ENCODE measurements at regions not wholly inside any gene's neighbourhood (a gene's known extent, or its start where the extent isn't known, plus 50 kb on each side); places are given as distances from the start of the nearest gene placed in this dataset.
"Not testable (repeated sequence)": the region's sequence is repeated elsewhere in the genome, so short reads cannot be mapped to it uniquely, and the experiment has no call there.

GRCh38 chr11:134941936-134942600, 530.0 kb upstream of the B3GAT1 start:
- DNase-seq = not testable (repeated sequence)

DNA sequence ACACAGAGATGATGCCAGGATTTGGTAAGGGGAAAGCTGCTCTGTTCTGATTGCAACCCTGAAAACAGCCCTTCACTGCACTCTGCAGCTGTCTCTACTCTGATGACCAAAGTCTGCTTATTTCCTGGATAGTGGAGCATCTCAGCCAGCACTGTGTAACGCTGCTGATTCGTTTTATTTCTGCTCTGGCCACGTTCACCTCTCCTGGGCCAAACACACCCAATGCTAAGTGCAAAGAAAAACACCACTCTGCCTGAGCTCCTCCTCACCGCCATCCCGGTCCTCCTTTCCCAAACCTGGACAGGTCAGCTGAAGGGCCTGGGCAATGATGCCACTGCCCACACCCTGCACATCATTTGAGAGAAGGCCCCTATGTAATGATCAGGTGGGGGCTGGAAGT, 529.3 kb upstream of the B3GAT1 start:
- DNase-seq = no peak

GRCh38 chr11:134940441-134941126, 528.5 kb upstream of the B3GAT1 start:
- DNase-seq = no peak

- DNase-seq = no peak
Observed at GRCh38 chr11:134939905-134940304, 527.9 kb upstream of the B3GAT1 start.

DNA sequence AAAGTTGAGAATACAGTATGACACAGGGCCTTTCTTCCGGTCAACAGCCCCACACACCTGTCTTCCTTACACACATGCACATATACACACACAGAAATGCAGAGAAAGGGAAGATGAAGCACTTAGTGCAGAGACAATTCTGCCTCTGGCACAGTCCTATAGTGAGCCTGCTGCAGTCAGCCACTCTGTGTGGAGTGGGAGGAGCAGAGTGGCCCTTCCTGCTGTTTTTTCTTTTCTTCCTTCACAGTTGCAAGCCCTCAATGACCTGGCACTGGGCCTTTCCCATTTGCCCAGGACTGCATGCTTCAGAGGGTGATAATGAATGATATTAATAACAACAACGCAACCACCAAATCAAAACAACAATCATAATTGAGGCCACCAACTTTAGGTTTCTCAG, 527.0 kb upstream of the B3GAT1 start:
- no peak for DNase-seq

DNA sequence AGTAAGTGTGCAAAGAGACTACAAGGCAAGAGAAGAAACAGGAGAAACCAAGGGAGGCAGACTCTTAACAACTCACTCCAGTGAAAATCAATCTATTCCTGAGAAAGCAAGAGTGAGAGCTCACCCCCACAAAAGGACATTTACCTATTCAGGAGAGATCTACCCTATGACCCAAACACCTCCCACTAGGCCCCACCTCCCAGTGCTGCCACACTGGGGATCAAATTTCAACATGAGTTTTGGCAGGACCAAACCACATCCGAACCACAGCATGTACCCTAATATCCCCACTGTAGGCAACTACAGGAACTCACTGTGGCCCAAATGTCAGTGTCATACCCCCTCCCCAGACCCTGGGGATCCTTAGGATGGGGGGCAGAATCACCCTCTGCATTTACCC, 526.2 kb upstream of the B3GAT1 start:
- no peak for DNase-seq

- not testable (repeated sequence) for DNase-seq
Observed at GRCh38 chr11:134937193-134937592, 525.2 kb upstream of the B3GAT1 start.

DNA sequence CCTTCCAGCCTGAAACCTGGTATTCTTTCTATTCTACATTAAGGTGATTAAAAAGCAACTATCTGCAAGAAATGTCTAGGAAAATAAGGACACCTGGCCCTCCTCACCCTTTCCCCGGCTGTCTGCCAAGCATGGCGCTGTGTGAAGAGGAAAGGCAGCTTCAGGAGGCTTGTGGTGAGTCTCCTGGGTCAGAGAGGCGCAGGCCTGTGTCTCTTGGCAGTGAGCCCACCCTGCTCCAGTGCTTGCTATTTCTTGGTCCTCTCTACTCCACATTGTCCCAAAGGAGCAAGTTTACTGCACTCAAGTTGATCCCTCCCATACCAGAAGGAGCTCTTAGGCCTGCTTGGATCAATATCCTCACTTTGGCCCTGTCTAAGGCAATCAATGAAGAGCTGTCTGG, 520.7 kb upstream of the B3GAT1 start:
- DNase-seq = no peak

DNA sequence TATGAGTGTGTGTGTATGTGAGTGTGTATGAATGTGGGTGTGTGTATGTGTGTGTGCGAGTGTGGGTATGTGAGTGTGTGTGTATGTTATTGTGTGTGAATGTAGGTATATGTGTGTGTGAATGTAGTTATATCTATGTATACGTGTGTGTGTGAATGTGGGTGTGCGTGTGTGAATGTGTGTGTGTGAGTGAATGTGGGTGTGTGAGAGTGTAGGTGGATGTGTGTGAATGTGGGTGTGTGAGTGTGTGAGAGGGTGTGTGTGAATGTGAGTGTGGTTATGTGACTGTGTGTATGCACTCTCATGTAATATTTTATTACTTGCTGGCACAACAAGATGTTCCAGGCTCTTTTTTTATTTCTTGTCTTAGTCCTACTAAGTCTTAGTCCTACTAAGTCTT, 513.4 kb upstream of the B3GAT1 start:
- DNase-seq = no peak

DNA sequence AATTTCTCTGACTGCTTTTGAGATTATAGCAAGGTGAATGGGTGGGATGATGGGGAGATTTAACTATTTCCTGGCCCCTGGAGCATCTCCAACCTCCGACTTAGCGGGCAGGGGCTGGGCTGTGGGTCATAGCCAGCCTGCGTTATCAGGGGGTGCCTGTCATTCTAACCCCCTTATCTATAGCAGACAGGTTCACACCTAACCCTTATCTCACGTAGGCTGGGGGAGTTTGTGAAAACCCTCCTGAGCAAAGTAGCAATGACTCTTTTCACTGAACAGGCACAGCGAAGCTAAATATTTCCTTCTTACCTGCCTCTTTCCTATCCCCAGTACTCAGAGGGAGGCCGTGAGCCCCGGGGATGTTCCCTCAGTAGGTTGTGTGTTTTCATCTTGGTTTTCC, 511.4 kb upstream of the B3GAT1 start:
- no peak for DNase-seq

- DNase-seq = no peak
Observed at GRCh38 chr11:134921938-134922337, 509.9 kb upstream of the B3GAT1 start.

DNA sequence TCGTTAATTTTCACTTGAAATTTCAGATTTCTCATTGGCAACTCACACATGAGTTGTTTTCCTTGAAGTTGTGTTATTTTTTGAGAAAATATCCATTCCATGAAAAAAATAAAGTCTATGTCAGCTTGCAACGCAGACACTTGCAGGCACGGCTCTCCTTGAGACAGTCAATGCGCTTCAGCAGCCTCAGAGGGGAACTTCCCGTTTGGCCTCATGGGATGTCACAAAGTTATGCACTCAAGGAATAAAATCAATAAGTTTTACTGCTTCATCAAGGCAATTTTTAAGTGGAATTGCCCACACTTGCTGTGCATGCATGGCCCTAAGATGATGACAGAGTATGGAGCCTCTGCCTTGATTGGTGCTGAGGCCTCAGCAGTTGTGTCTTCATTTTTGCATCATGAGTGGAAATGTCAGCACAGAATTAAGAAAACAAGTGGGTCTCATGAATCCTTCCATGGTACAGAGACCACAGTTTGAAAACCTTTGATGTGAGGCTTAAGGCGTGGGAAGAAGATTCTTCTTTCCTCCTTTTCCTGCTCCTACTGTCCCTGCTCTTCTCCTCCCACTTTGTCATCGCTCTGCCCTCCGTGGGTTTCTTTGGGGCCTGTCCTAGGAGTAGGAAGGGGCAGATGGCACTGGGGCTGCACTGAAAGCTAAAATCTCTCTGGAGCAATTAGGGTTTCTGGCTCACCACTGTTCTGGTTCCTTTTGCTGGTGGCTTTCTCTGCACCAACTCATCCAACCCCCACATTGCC, 509.0 kb upstream of the B3GAT1 start:
- DNase-seq = no peak

DNA sequence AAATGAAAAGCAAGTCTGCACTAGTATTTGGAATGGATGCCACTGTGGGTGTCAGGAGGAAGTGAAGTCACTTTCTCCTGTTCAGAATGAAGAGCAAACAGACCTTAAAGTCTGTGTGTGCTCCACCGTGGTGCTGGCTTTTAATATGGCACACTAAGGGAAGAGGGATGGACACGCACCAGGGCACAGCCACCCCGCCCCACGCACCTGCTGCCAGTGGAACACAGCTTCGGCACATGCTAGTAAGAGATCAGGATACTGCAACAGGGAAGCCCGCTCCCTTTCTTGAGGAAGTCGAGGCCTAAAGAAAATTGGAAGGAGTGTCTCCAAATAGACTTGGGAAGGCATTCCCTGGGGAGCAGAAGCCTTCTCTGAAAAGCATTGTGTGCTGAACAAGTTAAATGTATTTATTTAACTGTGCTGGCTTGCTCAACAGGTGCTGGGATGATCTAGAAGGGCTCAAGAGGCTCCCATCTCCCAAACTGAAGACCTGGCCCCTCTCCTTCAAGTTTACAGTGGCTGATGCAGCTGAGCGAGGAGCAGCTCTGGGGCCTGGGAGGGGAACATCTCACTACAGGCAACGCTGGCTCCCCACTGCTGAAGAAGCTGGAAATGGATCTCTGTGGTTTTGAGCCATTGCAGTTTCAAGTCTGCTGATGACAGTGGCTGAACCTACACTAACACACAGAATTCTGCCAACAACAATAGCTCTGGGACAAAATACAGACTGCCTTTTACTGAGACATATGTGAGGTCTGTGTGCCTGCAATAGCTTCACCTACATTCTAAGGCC, 504.6 kb upstream of the B3GAT1 start:
- DNase-seq = no peak

- no peak for DNase-seq
Observed at GRCh38 chr11:134915881-134916280, 503.8 kb upstream of the B3GAT1 start.

GRCh38 chr11:134915212-134915611, 503.2 kb upstream of the B3GAT1 start:
- no peak for DNase-seq

DNA sequence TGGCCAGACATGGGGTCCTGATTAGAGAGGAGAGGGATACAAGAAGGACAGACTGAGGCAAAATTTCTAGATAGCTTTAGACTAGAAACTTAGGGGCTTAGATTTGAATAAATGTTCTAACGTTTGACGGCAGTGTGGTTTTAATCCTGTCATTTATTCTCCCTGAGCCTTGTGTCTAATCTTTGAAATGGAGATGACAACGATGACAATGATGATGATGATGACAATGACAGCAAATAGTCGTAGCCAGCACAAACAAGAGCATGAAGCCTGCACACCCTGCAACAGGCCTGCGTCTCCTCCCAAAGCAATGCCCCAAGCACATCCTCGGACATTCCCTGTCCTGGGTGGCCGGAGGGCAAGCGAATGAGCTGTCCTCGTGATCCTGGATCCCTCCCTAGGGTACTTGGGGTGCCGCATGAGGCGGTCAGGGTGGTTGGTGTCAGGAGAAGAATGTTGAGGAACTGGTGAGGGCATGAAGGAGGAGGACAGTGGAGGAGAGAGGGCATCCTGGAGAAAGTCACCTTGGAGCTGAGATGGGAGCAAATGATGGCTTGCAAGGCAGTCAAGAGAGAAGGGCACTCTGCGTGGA, 502.1 kb upstream of the B3GAT1 start:
- no peak for DNase-seq

GRCh38 chr11:134913391-134913790, 501.3 kb upstream of the B3GAT1 start:
- DNase-seq = no peak

DNA sequence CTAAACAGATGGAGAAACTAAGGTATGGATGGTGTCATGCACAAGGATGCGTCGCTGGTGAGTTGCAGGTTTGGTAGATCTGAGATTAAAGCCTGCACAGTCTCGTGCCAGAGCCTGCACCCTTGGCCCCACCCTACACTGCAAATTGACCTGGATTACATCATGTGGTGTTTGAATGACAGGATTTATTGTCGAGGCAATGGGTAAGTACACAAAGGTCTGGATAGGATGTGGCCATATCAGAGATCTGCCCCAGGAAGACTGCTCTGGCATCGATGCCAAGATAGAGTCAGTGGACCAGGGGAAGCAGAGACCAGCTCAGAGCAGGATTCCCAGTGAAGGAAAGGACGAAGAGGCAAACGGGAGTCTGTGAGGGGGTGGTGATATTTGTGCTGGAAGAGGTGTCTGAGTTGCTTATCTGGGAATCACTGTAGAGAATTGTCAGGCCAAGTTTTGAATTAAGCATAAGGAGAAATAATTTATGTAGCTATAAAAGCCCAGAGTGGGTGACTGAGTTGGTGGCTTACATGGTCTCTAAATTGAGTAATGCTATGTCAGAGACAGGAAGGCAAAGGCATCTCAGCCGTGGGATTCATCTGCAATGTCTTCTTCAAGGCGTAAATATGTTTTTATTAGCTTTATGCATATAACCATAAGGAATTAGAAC, 499.6 kb upstream of the B3GAT1 start:
- no peak for DNase-seq

GRCh38 chr11:134908583-134908982, 496.5 kb upstream of the B3GAT1 start:
- no peak for DNase-seq

DNA sequence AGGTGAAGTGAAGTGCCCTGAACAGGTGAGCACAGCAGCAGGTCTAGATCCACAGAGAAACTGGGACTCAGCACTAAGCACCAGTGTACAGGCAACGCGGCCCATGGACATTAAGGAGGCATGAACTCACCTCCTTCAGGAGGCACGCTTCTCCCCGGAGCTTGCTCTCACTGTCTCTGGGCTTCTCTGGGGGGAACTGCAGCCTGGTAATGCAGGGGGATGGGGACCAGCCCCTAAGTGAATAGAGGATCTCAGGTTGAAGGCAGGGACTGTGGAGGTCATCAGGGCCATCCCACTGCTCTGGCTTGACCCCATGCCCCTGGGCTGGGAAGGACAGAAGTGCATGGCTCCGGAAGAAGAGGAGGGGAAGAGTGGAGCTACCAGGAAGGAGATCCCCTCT, 495.6 kb upstream of the B3GAT1 start:
- DNase-seq = no peak

GRCh38 chr11:134906356-134906955, 494.4 kb upstream of the B3GAT1 start:
- no peak for DNase-seq

- DNase-seq = no peak
Observed at GRCh38 chr11:134905928-134906327, 493.9 kb upstream of the B3GAT1 start.
